Loucy (cell line): ENCODE measurements at regions not wholly inside any gene's neighbourhood (a gene's known extent, or its start where the extent isn't known, plus 50 kb on each side); places are given as distances from the start of the nearest gene placed in this dataset.

ENCODE experiments used
- EZH2phosphoT487 ChIP-seq: fragments of 200-600 bp; IDR thresholded peaks from 2 replicates; pipeline ENCODE4 v1.6.1; 2018; ENCODE audit warnings: antibody characterized with exemption, mild to moderate bottlenecking, moderate library complexity, borderline replicate concordance
- TF ChIP-seq, protein P1 (sequence below): fragments of 200-600 bp; sonication (generic); conservative IDR thresholded peaks from 2 replicates; pipeline ENCODE4 v1.5.1; 2014; ENCODE audit warnings: mild to moderate bottlenecking, antibody characterized with exemption, low read length

GRCh38 chr2:123162400-123163016 is 862.6 kb upstream of the CNTNAP5 start:
- TF ChIP-seq, protein P1, sequence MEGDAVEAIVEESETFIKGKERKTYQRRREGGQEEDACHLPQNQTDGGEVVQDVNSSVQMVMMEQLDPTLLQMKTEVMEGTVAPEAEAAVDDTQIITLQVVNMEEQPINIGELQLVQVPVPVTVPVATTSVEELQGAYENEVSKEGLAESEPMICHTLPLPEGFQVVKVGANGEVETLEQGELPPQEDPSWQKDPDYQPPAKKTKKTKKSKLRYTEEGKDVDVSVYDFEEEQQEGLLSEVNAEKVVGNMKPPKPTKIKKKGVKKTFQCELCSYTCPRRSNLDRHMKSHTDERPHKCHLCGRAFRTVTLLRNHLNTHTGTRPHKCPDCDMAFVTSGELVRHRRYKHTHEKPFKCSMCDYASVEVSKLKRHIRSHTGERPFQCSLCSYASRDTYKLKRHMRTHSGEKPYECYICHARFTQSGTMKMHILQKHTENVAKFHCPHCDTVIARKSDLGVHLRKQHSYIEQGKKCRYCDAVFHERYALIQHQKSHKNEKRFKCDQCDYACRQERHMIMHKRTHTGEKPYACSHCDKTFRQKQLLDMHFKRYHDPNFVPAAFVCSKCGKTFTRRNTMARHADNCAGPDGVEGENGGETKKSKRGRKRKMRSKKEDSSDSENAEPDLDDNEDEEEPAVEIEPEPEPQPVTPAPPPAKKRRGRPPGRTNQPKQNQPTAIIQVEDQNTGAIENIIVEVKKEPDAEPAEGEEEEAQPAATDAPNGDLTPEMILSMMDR, result no peak
- TF ChIP-seq EZH2phosphoT487, result no peak
